CD4-positive, alpha-beta T cell treated with Interleukin-4 for 1 hour (primary cell): ENCODE measurements at regions not wholly inside any gene's neighbourhood (a gene's known extent, or its start where the extent isn't known, plus 50 kb on each side); places are given as distances from the start of the nearest gene placed in this dataset.

Experiments
- DNase-seq, 2 donors: peaks; one replicate each; pipeline ENCODE4 v3.0.0-alpha.2; 2020 to 2022

DNA sequence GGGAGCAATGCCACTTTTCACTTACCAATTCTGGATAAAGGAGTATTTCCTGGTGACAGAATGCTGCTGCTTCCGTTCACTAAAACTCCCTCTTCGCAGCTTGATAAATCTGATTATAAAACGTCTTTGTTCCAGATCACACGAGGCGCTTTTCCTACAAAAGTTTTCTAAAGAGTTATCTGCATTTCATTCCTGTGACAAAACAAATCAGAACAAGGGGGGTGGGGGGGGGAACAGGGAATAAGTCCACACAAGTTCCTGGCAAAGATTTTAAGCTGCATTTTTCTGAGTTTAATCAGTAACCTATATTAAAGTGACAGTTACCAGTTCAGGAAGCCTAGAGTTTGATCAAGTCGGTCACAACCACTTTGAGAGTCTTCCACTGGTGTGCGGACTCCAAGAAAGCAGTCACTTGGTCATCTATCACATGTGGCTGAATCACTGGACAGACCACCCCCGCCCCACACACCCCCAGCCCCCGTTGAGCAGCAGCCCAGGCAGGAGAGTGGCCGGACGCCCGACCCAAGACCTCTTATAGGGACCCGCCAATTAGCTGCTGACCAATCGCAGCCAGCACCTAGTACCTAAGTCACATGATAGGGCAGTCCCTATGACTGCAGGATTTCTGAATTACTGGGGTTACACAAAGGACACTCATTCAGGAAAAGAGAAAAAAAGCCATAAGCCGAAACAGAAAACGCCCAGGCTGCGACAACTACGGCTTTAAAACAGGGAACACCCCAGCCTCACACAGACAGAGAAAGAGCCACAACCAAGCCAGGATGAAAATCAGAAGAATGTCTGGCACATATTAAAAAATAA, 569.3 kb upstream of the DIPK2B start:
- peak; percentile 82 to 86 for DNase-seq

DNA sequence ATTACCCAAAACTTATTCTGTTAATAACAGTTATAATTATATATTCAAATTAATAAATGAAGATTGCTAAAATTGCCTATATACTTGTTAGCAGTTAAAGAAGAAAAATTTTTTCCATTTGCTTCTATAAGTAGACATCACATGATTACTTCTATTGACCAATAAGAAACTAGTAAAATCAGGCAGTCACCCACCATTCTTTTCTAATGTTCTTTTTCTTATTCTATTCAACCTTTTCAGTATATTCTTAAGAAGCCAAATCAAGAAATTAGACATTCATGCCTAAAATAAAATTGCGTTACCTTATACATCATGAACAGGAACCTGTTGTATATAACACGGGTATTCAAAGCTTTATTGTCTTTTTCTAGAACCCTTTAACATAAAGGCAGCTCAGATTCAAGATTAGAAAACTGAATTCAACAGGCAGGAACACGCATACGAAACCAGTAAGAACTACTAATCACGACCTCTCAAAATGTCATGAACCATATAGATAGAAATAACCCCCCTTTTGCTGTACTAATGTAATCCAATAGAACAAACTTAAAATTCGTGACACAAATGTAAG, 568.1 kb upstream of the DIPK2B start:
- no peak for DNase-seq

DNA sequence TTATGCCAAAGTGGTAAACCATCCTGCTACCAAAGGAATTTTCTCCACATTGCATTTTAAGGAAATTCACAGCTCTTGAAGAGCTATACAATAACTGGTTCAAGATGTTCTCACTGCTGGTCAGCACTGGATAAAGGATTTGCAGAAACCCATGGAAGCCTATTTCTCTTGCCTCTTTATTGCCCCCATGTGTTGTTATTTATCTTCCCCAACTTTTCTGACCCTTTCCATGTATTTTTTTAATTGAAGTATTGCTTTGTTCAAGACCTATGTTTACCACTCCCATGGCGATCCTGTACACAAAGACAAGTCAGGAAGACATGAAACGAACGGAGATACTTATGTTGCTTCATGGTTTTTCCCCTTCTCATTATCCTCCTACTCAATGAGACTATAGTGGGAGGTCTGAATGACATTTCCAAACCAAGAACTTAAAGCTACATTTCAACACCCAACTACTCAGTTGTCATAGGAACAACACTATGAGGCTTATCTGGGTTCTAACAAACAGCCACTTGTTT, 566.4 kb upstream of the DIPK2B start:
- DNase-seq: peak in 1 of 2 donors; percentile 67

DNA sequence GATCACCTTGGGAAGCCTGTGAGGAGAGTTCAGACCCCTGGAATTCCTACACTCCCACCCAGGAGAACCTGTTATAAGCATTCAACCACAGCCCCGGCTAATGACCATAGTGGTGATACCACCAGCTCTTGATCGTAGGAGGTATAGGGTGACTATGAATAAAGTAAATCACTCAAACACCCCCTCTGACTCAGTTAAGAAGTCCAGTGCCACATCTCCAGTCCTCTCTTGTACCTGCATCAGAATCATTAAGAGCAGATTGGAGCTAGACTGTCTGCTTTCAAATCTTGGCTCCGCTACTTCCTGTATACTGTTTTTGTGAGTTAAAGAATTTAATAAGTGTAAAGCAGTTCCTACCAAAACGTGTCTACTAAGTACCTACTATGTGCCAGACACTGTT, 565.1 kb upstream of the DIPK2B start:
- DNase-seq: peak in 1 of 2 donors; percentile 45

DNA sequence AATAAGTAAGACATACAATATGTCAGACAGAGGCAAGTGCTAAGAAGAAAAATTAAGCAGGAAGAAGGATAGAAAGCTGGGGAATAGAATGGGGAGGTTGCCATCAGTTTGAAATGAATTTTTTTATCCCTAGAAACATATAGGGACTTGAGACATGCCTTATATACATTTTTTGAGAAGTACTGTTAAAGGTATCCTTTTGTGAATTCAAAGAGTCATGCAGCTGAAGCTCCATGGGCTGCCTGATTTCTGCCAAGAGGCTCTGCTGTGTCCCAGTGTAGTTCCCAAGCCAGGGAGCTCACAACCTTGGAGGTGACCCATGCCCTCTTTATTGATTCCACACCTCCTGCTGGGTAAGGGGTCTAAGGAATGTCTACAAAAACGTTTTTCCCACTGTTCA, 564.6 kb upstream of the DIPK2B start:
- no peak for DNase-seq

DNA sequence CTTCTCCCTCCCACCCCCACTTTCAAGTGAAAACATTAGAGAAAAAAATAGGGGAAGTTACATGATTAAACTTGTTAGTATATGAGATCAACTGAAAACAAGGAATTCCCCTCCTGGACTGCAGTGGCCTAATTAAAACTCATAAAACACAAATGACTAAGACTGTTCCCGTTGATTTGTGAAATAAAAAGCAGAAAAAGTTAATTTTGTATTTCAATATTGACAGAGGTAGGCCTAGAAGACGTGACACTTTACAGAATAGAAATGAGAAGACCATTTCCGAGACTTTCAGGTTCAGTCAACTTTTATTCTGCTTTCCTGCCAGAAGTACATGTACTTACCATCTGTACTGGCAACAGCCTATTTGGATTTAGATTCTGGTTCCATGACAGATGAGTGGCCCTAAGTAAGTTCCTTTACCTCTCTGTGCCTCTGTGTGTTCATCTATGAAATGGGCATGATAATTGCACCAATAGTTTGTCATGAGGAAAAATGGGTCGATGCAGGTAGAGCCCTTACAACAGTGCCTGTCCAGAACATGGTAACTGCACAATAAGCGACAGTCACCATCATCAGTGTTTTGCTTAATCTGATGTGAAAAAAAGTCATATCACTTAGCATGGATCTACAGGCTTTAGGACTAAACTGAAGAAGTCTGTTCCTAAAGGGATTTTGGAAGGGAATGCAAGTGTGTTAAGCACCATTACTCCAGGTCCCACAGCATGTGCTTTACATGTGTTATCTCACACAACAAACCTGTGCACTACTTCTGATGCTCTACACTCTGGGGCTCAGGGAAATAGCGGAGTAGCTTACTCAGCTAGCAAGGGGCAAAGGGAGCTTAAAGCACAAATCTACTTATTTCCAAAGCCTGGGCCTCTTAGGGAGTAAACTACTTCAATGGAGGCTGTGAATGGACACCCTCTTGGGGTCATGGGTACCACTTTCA, 562.3 kb upstream of the DIPK2B start:
- DNase-seq: peak in 1 of 2 donors; percentile 59

DNA sequence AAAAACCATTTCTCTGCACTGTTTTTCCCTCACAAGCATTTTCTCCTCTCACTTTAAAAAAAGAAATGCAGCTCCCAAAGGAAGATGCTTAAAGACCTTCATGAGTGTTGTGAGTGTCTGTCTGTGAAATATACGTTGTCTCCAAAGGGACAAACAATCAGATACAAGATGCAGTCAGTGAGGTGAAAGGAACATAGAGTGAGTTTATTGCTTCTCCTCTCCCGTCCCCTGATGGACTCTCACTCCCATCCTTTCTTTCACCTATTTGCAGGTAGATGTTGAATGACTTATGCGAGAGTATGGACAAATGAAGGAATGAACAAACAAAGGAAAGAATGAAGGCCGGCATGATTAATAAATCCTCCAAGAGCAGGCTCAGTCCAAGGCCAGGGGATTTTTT, 561.2 kb upstream of the DIPK2B start:
- peak in 1 of 2 donors; percentile 3 for DNase-seq

DNA sequence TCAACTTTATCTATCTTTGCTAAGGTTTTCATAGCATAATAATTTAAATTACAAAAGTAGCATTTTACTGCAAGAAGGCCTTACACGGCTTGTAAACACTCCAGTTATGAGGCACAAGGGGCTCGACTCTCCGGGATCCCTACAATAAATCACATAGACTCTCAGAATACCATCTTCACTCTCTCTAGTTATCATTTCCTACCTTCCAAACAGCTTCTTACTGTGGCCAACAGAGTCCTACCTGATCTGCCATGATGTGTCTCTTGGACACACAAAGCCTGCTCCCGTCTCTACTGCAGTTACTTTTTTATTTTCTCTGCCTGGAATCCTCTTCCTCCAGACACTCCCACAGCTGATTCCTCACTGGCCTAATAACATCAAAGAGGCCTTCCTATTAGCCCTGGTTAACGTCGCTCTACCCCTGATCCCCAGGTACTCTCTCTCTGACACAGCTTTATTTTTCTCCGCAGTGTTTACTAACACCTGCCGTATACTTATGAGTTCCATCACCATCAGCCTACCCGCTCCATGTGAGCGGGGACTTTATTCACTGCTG, 559.6 kb upstream of the DIPK2B start:
- DNase-seq: peak in 1 of 2 donors; percentile 10

DNA sequence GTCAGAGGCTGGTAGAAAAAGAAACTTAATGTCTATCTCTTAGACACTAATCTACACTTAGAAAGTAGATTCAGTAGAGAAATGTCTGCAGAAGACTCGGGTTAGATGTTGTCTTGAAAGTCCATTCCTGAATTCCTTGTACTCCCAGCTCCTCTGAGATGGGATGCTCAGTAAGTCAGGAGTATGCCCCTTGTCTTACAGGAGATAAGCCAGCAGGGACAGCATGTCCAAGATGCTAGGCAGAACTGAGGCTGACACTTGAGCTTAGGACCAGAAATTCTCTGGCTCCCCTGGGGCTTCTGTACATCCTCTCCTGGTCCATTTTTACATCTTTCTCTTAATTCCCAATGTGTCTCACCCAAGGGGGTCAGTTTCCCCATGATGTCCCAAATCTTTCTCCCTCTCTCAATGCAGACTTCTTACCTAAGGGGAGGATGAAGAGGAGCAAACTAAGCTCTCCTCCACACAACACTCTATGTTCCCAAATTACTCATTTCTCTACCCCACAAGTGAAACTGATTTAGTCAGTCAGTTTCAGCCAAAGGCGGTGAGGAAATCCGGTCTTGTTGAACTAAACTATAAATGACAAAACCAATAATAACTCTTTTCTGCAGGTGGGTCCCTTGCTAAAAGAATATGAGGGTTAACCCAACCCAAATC, 558.2 kb upstream of the DIPK2B start:
- DNase-seq: peak in 1 of 2 donors; percentile 61

DNA sequence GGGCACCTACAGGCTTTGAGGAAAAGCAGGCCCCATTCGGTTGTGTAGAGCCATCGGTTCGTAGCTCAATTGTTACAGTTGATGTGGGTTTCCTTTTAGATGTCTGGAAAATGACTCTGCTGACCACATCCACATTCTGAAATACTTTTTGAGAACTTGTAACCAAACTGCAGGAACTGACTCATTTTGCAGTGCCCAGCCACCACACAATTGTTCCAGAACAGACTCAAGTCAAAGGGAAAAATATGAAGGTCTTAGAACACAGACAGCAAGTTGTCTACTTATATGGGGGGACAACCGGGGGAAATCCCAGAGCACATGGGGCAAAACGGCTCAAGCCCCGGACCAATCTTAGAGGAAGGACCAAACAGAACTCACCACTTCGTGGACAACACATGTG, 557.6 kb upstream of the DIPK2B start:
- peak; percentile 57 to 69 for DNase-seq

DNA sequence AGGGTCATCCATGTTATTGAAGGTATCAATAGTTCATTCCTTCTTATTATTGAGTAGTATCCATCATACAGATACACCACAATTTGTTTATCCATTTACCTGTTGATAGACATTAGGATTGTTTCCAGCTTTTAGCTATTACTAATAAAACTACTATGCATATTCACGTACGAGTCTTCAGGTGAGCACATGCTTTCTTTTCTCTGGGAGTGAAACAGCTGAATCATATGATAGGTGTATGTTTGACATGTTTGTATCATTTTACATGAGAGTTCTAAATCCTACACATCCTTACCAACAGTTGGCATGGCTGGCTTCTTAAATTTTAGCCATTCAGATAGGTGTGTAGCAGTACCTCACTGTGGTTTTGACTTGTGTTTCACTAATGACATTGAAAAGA, 556.6 kb upstream of the DIPK2B start:
- DNase-seq: peak in 1 of 2 donors; percentile 7

DNA sequence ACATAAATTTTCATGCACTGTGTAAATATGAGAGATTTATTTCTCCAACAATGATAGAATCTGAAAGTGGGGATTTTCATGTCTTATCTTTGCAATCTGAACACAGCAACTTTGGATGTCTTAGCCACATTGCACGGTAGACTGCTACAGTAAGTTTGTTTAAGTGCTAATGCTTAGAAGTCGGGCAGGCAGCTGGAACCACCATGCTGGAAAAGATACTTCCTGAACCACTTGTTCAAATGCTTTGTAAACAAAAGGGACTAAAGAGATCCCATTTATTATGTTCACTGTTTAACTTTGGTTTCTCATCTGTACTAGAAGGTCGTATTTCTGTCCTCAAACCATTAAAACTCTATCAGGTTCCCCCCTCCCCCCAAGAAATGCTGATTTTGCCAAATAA, 555.9 kb upstream of the DIPK2B start:
- DNase-seq: peak in 1 of 2 donors; percentile 48

DNA sequence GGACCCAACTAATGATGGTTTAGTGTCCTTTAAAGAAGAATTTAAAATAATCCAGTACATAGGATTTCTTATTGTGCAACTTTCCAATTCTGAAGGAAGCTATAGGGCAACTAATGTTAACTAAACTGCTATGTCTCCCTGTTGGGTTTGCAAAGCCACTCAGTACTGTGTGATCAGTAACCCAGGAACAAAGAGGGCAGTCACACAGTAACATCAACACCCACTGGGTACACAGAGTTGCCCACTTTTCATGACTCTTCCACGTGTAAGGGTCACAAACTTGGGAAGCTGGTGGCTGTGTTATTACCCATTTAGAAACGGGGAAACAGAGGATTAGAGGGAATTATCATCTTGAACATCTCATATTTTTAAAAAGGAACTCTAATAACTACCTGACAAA, 555.0 kb upstream of the DIPK2B start:
- peak in 1 of 2 donors; percentile 14 for DNase-seq

DNA sequence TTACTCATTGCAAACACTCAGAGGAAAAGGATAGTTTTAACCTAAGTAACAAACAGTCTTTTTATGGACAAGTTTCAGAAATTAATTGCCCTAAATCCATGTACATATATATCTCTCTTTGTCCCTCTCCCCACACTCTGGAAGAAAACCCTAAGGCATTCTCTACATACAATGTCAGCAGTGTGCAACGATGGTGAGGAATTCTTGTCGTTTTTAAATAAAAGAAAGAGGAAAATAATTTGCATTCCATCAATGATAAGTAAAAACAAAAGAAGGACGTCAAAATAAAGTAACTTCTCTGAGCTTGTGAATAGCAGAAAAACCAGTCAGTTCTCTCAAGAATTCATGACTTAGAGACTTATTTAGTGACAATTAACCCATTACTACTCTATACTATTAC, 550.5 kb upstream of the DIPK2B start:
- DNase-seq: peak in 1 of 2 donors; percentile 0

DNA sequence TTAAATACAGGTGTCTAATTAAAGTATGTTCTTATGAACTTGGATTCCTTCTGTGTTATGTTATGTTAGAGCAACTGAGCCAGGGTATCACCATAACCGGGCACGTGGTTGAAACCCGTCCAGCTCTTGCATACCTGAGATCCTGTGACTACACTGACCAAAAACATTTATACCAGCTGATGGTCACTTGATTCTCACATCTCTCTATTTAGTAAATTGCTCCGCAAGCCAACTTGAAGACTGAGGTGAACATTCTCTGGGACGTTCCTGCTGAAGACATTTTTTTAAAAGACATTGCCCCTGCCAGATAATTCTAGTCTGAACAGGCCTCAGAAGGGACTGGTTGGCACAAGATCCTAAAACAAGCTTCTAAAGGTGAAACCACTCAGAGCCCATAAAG, 550.0 kb upstream of the DIPK2B start:
- peak in 1 of 2 donors; percentile 0 for DNase-seq

DNA sequence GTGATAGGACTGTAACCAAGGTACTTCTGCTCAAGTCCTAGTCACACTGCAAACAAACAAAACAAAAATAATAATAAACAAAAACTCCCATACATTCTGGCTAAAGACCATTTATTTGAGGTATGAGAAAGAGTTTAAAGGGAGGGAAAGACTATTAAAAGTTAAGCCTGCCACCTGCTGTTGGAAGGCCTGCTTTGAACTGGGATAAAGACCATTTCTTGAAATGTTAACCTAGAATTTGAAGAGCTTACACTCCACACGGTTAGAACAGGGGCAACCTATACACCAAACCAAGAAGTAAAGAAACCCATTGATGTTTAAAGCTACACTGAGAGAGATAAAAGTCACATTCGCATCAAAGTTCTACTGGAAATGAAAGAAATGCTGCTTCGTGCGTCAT, 548.7 kb upstream of the DIPK2B start:
- peak in 1 of 2 donors; percentile 38 for DNase-seq

DNA sequence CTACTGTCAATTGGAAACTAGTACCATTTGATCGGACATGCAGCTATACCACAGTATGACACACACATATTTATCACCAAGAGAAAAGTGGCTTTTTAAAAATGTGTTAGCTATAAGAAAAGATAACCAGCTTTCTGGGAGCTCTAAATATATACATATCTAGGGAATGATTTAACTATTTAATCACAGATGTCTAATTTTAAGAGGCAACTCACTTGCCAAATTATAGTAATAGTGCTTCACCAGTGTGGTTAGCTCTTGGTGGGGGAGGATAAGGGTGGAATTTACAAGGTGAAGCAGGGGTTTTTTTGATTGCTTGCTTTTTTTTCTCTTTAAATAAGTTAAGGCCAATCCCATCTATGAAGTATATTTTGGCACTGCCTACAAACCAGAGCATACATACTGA, 547.7 kb upstream of the DIPK2B start:
- DNase-seq: peak in 1 of 2 donors; percentile 9

DNA sequence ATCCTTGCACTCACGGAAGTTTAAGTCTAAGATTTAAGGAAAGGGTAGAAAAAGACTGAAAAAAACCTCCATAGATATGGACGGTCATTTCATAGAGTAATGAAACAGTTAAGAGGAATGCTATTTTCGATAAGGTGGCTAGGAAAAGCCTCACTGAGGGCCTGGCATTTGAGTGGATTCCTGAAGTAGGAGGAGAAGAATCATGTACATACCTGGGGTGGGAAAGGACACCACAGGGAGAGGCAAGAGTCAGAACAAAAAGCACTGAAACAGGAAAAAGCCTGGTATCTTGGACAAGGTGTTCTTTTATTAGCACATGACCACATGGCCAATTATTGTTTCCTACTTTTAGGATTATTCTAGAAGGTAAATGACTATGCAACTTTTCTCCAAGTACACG, 547.2 kb upstream of the DIPK2B start:
- DNase-seq: no peak

DNA sequence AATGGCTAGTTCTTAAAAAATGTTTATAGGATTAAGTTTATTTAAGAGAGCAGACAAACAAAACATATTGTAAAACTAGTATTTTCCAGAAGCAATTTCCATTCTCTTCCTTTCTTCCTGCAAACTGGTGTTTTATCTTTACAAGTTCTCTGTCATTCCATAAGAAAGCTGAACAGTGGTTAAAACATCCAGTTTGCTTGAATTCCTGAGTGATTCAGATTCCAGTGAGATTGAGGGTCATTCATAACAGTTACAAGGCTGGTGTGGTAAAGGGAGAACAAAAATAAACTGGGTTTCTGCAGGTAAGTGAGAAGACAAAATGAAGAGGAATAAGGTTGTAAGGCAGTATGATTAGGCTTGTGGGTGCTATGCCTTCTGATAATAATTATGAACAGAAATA, 544.8 kb upstream of the DIPK2B start:
- no peak for DNase-seq

DNA sequence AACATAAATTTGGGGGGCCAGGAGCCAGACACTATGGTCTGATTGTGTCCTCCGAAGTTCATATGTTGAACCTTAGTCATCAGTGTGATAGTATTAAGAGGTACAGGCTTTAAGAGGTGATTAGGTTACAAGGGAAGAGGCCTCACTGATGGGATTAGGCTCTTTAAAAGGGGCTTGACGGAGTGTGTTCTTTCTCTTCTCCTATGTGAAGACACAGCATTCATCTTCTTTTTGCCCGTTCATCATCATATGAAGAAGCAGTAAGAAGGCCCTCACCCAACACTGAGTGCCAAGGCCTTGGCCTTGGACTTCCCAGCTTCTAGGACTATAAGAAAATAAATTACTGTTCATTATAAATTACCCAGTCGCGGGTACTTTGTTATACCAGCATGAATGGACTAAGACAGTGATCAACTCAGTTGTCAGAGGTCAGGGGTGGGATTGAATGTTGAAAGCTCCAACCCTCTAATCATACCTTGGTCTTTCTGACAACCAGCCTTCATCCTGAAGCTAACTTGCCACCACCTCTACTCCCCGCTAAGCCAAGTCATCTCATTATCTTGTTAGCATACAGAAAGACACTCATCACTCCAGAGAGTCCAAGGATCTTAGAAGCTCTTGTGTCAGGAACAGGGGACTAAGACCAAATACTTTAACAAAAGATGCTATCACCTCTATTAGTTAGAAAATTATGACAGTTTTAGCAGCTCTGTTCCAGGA, 543.4 kb upstream of the DIPK2B start:
- DNase-seq: peak in 1 of 2 donors; percentile 7

DNA sequence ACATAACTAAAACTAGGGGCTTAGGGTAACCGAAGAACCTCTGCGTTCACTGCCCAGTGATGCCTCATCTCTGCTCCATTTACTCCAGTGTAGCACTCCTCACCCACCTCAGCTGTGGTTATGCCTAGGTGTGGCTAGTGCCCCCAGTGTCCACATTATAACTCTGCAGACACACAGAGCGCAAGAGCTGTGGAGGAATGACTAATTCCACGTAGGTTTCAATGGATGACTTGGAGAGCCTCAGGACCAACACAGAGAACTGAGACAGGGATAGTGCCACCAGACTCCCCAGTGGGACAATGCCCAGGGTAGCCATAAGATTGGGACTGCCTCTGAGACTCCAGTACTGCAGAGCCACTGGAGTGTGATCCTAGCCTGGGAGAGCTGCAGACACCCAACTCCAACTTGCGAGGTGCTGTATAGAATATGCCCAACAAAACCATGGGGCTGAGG, 542.4 kb upstream of the DIPK2B start:
- DNase-seq: peak; percentile 26 to 29
